ENCODE measurements at regions not wholly inside any gene's neighbourhood (a gene's known extent, or its start where the extent isn't known, plus 50 kb on each side); places are given as distances from the start of the nearest gene placed in this dataset.

DNA sequence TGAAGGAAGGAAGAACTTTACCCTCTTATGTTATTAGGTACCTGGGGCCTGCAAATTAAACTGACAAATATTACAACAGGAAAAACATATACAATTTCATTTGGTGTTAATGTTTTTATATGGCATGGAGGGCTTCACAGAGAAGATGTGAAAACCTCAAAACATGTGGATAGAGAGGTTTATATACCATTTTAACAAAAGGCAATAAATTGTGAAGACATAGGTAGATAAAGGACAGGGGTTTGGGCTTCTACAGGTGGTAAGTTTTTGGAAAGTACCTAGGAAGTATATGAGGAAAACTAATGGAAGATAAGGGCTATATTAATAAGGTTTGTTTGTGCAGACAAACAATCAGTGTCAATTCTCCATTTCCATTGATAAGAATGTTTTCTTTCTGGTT, 95.1 kb upstream of the ATF7IP start:
- no peak for DNase-seq (ENCODE audit: low spot score)
- Histone ChIP-seq H3K9ac (ENCODE audit: low read depth in 1 of 2, low read length in 2 of 2) (no peak overlapping the region), H3K27ac (ENCODE audit: low read depth in 1 of 2, low read length in 2 of 2) (no peak overlapping the region), H3K4me1 (ENCODE audit: control insufficient read depth in 4 of 4, insufficient read depth in 4 of 4, low read length in 3 of 4) (no peaks in the 10 kb centered on the region), H3K27me3 (ENCODE audit: control insufficient read depth in 4 of 4, insufficient read depth in 4 of 4, low read length in 3 of 4) (no peaks in the 10 kb centered on the region), H3K9me3 (ENCODE audit: control insufficient read depth in 4 of 4, low read length in 3 of 4) (peaks cover 0 to 3% (median 0%) of the 10 kb centered on the region in 4 donors), H3K36me3 (ENCODE audit: control insufficient read depth in 4 of 4, insufficient read depth in 3 of 4, low read depth in 1 of 4, low read length in 3 of 4) (no peaks in the 10 kb centered on the region), H3K4me3 (ENCODE audit: low read depth in 1 of 3, low read length in 3 of 3) (no peak overlapping the region)
- no peak for TF ChIP-seq RXRA (IDR thresholded peaks at IDR 0.05)
- TF ChIP-seq HNF4A (conservative IDR thresholded peaks at IDR 0.05): no peak
- TF ChIP-seq ATF3 (IDR thresholded peaks at IDR 0.05): no peak
- TF ChIP-seq, protein P1, sequence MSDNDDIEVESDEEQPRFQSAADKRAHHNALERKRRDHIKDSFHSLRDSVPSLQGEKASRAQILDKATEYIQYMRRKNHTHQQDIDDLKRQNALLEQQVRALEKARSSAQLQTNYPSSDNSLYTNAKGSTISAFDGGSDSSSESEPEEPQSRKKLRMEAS (IDR thresholded peaks at IDR 0.05): no peak
- no peak for TF ChIP-seq FOXA2 (IDR thresholded peaks at IDR 0.05)
- no peak for TF ChIP-seq FOXA1 (IDR thresholded peaks at IDR 0.05)
- TF ChIP-seq, protein P2, sequence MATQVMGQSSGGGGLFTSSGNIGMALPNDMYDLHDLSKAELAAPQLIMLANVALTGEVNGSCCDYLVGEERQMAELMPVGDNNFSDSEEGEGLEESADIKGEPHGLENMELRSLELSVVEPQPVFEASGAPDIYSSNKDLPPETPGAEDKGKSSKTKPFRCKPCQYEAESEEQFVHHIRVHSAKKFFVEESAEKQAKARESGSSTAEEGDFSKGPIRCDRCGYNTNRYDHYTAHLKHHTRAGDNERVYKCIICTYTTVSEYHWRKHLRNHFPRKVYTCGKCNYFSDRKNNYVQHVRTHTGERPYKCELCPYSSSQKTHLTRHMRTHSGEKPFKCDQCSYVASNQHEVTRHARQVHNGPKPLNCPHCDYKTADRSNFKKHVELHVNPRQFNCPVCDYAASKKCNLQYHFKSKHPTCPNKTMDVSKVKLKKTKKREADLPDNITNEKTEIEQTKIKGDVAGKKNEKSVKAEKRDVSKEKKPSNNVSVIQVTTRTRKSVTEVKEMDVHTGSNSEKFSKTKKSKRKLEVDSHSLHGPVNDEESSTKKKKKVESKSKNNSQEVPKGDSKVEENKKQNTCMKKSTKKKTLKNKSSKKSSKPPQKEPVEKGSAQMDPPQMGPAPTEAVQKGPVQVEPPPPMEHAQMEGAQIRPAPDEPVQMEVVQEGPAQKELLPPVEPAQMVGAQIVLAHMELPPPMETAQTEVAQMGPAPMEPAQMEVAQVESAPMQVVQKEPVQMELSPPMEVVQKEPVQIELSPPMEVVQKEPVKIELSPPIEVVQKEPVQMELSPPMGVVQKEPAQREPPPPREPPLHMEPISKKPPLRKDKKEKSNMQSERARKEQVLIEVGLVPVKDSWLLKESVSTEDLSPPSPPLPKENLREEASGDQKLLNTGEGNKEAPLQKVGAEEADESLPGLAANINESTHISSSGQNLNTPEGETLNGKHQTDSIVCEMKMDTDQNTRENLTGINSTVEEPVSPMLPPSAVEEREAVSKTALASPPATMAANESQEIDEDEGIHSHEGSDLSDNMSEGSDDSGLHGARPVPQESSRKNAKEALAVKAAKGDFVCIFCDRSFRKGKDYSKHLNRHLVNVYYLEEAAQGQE (IDR thresholded peaks at IDR 0.05): no peak
- no peak for TF ChIP-seq RAD21 (IDR thresholded peaks at IDR 0.05)
- TF ChIP-seq, protein P3, sequence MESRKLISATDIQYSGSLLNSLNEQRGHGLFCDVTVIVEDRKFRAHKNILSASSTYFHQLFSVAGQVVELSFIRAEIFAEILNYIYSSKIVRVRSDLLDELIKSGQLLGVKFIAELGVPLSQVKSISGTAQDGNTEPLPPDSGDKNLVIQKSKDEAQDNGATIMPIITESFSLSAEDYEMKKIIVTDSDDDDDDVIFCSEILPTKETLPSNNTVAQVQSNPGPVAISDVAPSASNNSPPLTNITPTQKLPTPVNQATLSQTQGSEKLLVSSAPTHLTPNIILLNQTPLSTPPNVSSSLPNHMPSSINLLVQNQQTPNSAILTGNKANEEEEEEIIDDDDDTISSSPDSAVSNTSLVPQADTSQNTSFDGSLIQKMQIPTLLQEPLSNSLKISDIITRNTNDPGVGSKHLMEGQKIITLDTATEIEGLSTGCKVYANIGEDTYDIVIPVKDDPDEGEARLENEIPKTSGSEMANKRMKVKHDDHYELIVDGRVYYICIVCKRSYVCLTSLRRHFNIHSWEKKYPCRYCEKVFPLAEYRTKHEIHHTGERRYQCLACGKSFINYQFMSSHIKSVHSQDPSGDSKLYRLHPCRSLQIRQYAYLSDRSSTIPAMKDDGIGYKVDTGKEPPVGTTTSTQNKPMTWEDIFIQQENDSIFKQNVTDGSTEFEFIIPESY (IDR thresholded peaks at IDR 0.05): no peak
- TF ChIP-seq TAF1 (conservative IDR thresholded peaks at IDR 0.05): no peak
- no peak for TF ChIP-seq SP1 (IDR thresholded peaks at IDR 0.05)
- no peak for TF ChIP-seq CTCF (IDR thresholded peaks at IDR 0.05; ENCODE audit: low read depth, low read length, missing input control)
- no peak for TF ChIP-seq NR2F2 (IDR thresholded peaks at IDR 0.05)
- TF ChIP-seq HNF4G (IDR thresholded peaks at IDR 0.05): no peak
- TF ChIP-seq GABPA (IDR thresholded peaks at IDR 0.05 in 1 of 2, conservative IDR thresholded peaks at IDR 0.05 in 1 of 2): no peak
- TF ChIP-seq YY1 (IDR thresholded peaks at IDR 0.05): no peak

All from liver (tissue), 7 donors.